ENCODE measurements at regions not wholly inside any gene's neighbourhood (a gene's known extent, or its start where the extent isn't known, plus 50 kb on each side); places are given as distances from the start of the nearest gene placed in this dataset.
A peak's percentile ranks its signal among the peaks of the same experiment; 100 is the strongest.
"Not testable (repeated sequence)": the region's sequence is repeated elsewhere in the genome, so short reads cannot be mapped to it uniquely, and the experiment has no call there.

GRCh38 chrX:124426288-124427169, 80.2 kb downstream of the SH2D1A start:
- no peak for ATAC-seq

- no peak for ATAC-seq
Observed at GRCh38 chrX:124433186-124433585, 86.8 kb downstream of the SH2D1A start.

GRCh38 chrX:124435616-124436015, 89.3 kb downstream of the SH2D1A start:
- no peak for ATAC-seq

GRCh38 chrX:124440695-124441094, 94.3 kb downstream of the SH2D1A start:
- ATAC-seq: no peak

- no peak for ATAC-seq
Observed at GRCh38 chrX:124441971-124442590, 95.7 kb downstream of the SH2D1A start.

GRCh38 chrX:124455966-124456365, 109.6 kb downstream of the SH2D1A start:
- no peak for ATAC-seq

GRCh38 chrX:124459851-124460250, 113.5 kb downstream of the SH2D1A start:
- ATAC-seq: not testable (repeated sequence)

GRCh38 chrX:124462931-124463330, 116.6 kb downstream of the SH2D1A start:
- ATAC-seq: no peak

- no peak for ATAC-seq
Observed at GRCh38 chrX:124467202-124467601, 120.8 kb downstream of the SH2D1A start.

GRCh38 chrX:124475358-124475757, 129.0 kb downstream of the SH2D1A start:
- no peak for ATAC-seq

GRCh38 chrX:124476562-124476961, 130.2 kb downstream of the SH2D1A start:
- ATAC-seq: no peak

- no peak for ATAC-seq
Observed at GRCh38 chrX:124478046-124478445, 131.7 kb downstream of the SH2D1A start.

GRCh38 chrX:124488412-124489161, 142.2 kb downstream of the SH2D1A start:
- ATAC-seq: no peak

GRCh38 chrX:124493984-124494383, 147.6 kb downstream of the SH2D1A start:
- ATAC-seq: no peak

- ATAC-seq: peak; percentile 38 to 45
Observed at GRCh38 chrX:124497386-124497785, 151.0 kb downstream of the SH2D1A start.

- ATAC-seq: no peak
Observed at GRCh38 chrX:124501586-124501985, 155.2 kb downstream of the SH2D1A start.

- no peak for ATAC-seq
Observed at GRCh38 chrX:124502166-124502565, 155.8 kb downstream of the SH2D1A start.

- ATAC-seq: no peak
Observed at GRCh38 chrX:124502599-124502998, 156.2 kb downstream of the SH2D1A start.

- ATAC-seq: no peak
Observed at GRCh38 chrX:124504111-124504983, 158.0 kb downstream of the SH2D1A start.

GRCh38 chrX:124506066-124506465, 159.7 kb downstream of the SH2D1A start:
- no peak for ATAC-seq

GRCh38 chrX:124507246-124507645, 160.9 kb downstream of the SH2D1A start:
- no peak for ATAC-seq

GRCh38 chrX:124518885-124519284, 172.5 kb downstream of the SH2D1A start:
- ATAC-seq: no peak
